EL (cell line): ENCODE measurements at regions not wholly inside any gene's neighbourhood (a gene's known extent, or its start where the extent isn't known, plus 50 kb on each side); places are given as distances from the start of the nearest gene placed in this dataset.
"Not testable (repeated sequence)": the region's sequence is repeated elsewhere in the genome, so short reads cannot be mapped to it uniquely, and the experiment has no call there.

Source experiments
- DNase-seq: peaks from one replicate; pipeline ENCODE4 v3.0.0-alpha.2; 2016

- DNase-seq = no peak
These were observed 167.2 kb downstream of the NDFIP2 start for GRCh38 chr13:79648191-79648590.

- DNase-seq = no peak
These were observed 166.6 kb downstream of the NDFIP2 start for GRCh38 chr13:79647533-79647932.

- DNase-seq = no peak
These were observed 165.9 kb downstream of the NDFIP2 start for GRCh38 chr13:79646880-79647279.

GRCh38 chr13:79645569-79645968 lies 164.6 kb downstream of the NDFIP2 start:
- DNase-seq = no peak

- DNase-seq = no peak
These were observed 161.6 kb downstream of the NDFIP2 start for GRCh38 chr13:79642596-79642995.

GRCh38 chr13:79637133-79637763 lies 156.3 kb downstream of the NDFIP2 start:
- no peak for DNase-seq

- peak; percentile 93 for DNase-seq
These were observed 150.2 kb downstream of the NDFIP2 start for GRCh38 chr13:79631051-79631659.

- no peak for DNase-seq
These were observed 147.5 kb downstream of the NDFIP2 start for GRCh38 chr13:79628463-79628862.

- no peak for DNase-seq
These were observed 146.0 kb downstream of the NDFIP2 start for GRCh38 chr13:79626924-79627323.

- no peak for DNase-seq
These were observed 144.6 kb downstream of the NDFIP2 start for GRCh38 chr13:79625517-79625916.

- no peak for DNase-seq
These were observed 140.9 kb downstream of the NDFIP2 start for GRCh38 chr13:79621902-79622301.

GRCh38 chr13:79621449-79621848 lies 140.5 kb downstream of the NDFIP2 start:
- no peak for DNase-seq

GRCh38 chr13:79614250-79614918 lies 133.4 kb downstream of the NDFIP2 start:
- no peak for DNase-seq

- DNase-seq = no peak
These were observed 131.6 kb downstream of the NDFIP2 start for GRCh38 chr13:79612604-79613003.

- not testable (repeated sequence) for DNase-seq
These were observed 126.9 kb downstream of the NDFIP2 start for GRCh38 chr13:79607895-79608294.
